Endothelial cell of umbilical vein (primary cell): ENCODE measurements at regions not wholly inside any gene's neighbourhood (a gene's known extent, or its start where the extent isn't known, plus 50 kb on each side); places are given as distances from the start of the nearest gene placed in this dataset.

Experiments used
- BruUV-seq: library from RNA; stranded (reverse); fragments of 400-500 nt; replicated peaks from 2 replicates; lab custom pipeline; 2021; lab: Mats Ljungman, UMichigan
- CTCF ChIA-PET: fragments of 300-600, 350-600 bp; sonication (Branson Sonifier 250); formaldehyde crosslinking; loops from one replicate; lab custom pipeline; 2021; ENCODE audit warnings: antibody characterized with exemption, inconsistent platforms; lab: Charles Lee
- POLR2A ChIA-PET: fragments of 300-600, 350-600 bp; sonication (Branson Sonifier 250); formaldehyde crosslinking; loops from one replicate; lab custom pipeline; 2021; ENCODE audit warnings: antibody characterized with exemption, inconsistent platforms; lab: Charles Lee
- DNase-seq: peaks from one replicate; pipeline ENCODE4 v3.0.0-alpha.2; 2011; ENCODE audit warnings: low read depth, low spot score
- FAIRE-seq: peaks from 2 replicates; lab custom pipeline; 2011; peaks lifted over from hg19 to GRCh38; lab: Jason Lieb, UNC
- H2AFZ ChIP-seq: 2 replicates; pipeline ENCODE4 v1.6.0; 2012; ENCODE audit warnings: low read depth, low read length, control low read depth, inconsistent platforms
- H3K27ac ChIP-seq: 2 replicates; pipeline ENCODE4 v1.5.1; 2011; ENCODE audit warnings: low read depth, mild to moderate bottlenecking, control low read depth, low read length, moderate library complexity; ENCODE audit not compliant: insufficient read depth
- H3K27me3 ChIP-seq, 2 experiments: 2 replicates each; pipeline versions ENCODE4 v1.6.0 to v1.6.1; 2011; ENCODE audit warnings: low read length in 2 of 2, mixed read lengths in 1 of 2; ENCODE audit not compliant: control insufficient read depth in 2 of 2, insufficient read depth in 2 of 2
- H3K36me3 ChIP-seq, 2 experiments: 2 replicates in 1 of 2; 3 replicates in 1 of 2; pipeline ENCODE4 v1.5.1; 2011; ENCODE audit warnings: low read length in 2 of 2, mild to moderate bottlenecking in 1 of 2, moderate library complexity in 1 of 2; ENCODE audit not compliant: control insufficient read depth in 2 of 2, insufficient read depth in 2 of 2; ENCODE audit errors: extremely low read depth in 1 of 2
- H3K4me1 ChIP-seq: 3 replicates; pipeline ENCODE4 v1.5.1; 2011; ENCODE audit warnings: mild to moderate bottlenecking, low read length; ENCODE audit not compliant: control insufficient read depth, insufficient read depth; ENCODE audit errors: extremely low read depth
- H3K4me2 ChIP-seq: 2 replicates; pipeline ENCODE4 v1.6.1; 2011; ENCODE audit warnings: low read length, control low read depth, mixed read lengths; ENCODE audit not compliant: insufficient read depth
- H3K4me3 ChIP-seq, 3 experiments: fragments of 200-600 bp in 1 of 3; sonication (generic), shearing (Covaris generic) in 1 of 3; replicated peaks in 1 of 3; 2 replicates each; pipeline ENCODE4 v1.5.1; 2011 to 2016; ENCODE audit warnings: control low read depth in 3 of 3, low read length in 3 of 3, mild to moderate bottlenecking in 2 of 3, inconsistent platforms in 1 of 3, low read depth in 1 of 3, moderate library complexity in 1 of 3; ENCODE audit not compliant: insufficient read depth in 1 of 3
- H3K79me2 ChIP-seq: 2 replicates; pipeline ENCODE4 v1.6.0; 2012; ENCODE audit warnings: low read length, inconsistent platforms; ENCODE audit not compliant: control insufficient read depth, insufficient read depth
- H3K9ac ChIP-seq: replicated peaks from 2 replicates; pipeline ENCODE3; 2011; ENCODE audit warnings: low read length, control low read depth; ENCODE audit not compliant: insufficient read depth; ENCODE audit errors: extremely low read depth
- H3K9me1 ChIP-seq: replicated peaks from 3 replicates; pipeline ENCODE4 v1.6.0; 2011; ENCODE audit warnings: mild to moderate bottlenecking, low read length; ENCODE audit not compliant: control insufficient read depth, insufficient read depth; ENCODE audit errors: extremely low read depth
- H3K9me3 ChIP-seq: replicated peaks from 2 replicates; pipeline ENCODE4 v1.5.1; 2012; ENCODE audit warnings: low read length, inconsistent platforms; ENCODE audit not compliant: control insufficient read depth, insufficient read depth
- H4K20me1 ChIP-seq: replicated peaks from 2 replicates; pipeline ENCODE3; 2011; ENCODE audit warnings: mild to moderate bottlenecking, low read length; ENCODE audit not compliant: control insufficient read depth, insufficient read depth; ENCODE audit errors: extremely low read depth
- CTCF ChIP-seq, 2 donors: IDR thresholded peaks; 1 replicate in 1 of 2; 2 replicates in 1 of 2; pipeline ENCODE4 v1.5.1; 2011; ENCODE audit warnings: low read length in 2 of 2, mild to moderate bottlenecking in 2 of 2, moderate library complexity in 2 of 2, control low read depth in 1 of 2, inconsistent platforms in 1 of 2, low read depth in 1 of 2; ENCODE audit not compliant: insufficient read depth in 1 of 2; ENCODE audit errors: extremely low read depth in 1 of 2
- EZH2 ChIP-seq: IDR thresholded peaks from 2 replicates; pipeline ENCODE4 v1.6.1; 2012; ENCODE audit warnings: borderline replicate concordance, low read depth, mild to moderate bottlenecking, moderate library complexity, low read length, inconsistent platforms; ENCODE audit not compliant: severe bottlenecking
- FOS ChIP-seq: IDR thresholded peaks from 2 replicates; pipeline ENCODE4 v1.6.1; 2011; ENCODE audit warnings: mild to moderate bottlenecking, low read length, moderate library complexity, borderline replicate concordance; ENCODE audit not compliant: insufficient read depth
- GATA2 ChIP-seq: IDR thresholded peaks from 2 replicates; pipeline ENCODE4 v1.7.0; 2011; ENCODE audit warnings: low read depth, mild to moderate bottlenecking, moderate library complexity, mixed read lengths, low read length; ENCODE audit not compliant: insufficient read length, insufficient read depth
- JUN ChIP-seq: IDR thresholded peaks from 2 replicates; pipeline ENCODE4 v1.6.1; 2011; ENCODE audit warnings: borderline replicate concordance, low read depth; ENCODE audit not compliant: insufficient read length, insufficient read depth
- MAX ChIP-seq: IDR thresholded peaks from 2 replicates; pipeline ENCODE4 v1.6.1; 2011; ENCODE audit not compliant: insufficient read depth, insufficient read length
- MYC ChIP-seq: IDR thresholded peaks from one replicate; pipeline ENCODE4 v1.6.1; 2011; ENCODE audit warnings: mild to moderate bottlenecking, low read depth, low read length
- POLR2A ChIP-seq: IDR thresholded peaks from 2 replicates; pipeline ENCODE4 v1.6.1; 2012; ENCODE audit warnings: low read depth, mild to moderate bottlenecking, control low read depth, low read length
- POLR2AphosphoS5 ChIP-seq: IDR thresholded peaks from 2 replicates; pipeline ENCODE4 v1.6.1; 2012; ENCODE audit warnings: low read depth, mild to moderate bottlenecking, control low read depth, low read length, moderate library complexity; ENCODE audit not compliant: insufficient read depth
- dilution Hi-C: fragments of 300-500 bp; cut with MboI; formaldehyde crosslinking; loops from one replicate; pipeline ENCODE4 v1.15.0; 2019; ENCODE audit warnings: low sequenced_read_pairs; ENCODE audit not compliant: extremely low pct_ligation_motif_present
- intact Hi-C: fragments of 100-400 bp; cut with micrococcal nuclease; formaldehyde crosslinking; loops from one replicate; pipeline ENCODE4 v1.10.0; 2022

GRCh38 chr12:102317155-102317554 is 119.5 kb upstream of the PMCH start:
- ChIA-PET POLR2A (no interaction called here), CTCF (no interaction called here)
- BruUV-seq, result no TSS peak
- no peaks in the 10 kb centered on the region for H4K20me1 ChIP-seq
- H2AFZ ChIP-seq, result no peak overlapping the region
- H3K4me2 ChIP-seq, result no peak overlapping the region
- no peak overlapping the region for H3K27ac ChIP-seq
- no peaks in the 10 kb centered on the region for H3K36me3 ChIP-seq
- H3K4me1 ChIP-seq, result no peaks in the 10 kb centered on the region
- no peaks in the 10 kb centered on the region for H3K79me2 ChIP-seq
- no peaks in the 10 kb centered on the region for H3K9me3 ChIP-seq
- dilution Hi-C loops, result no loop called here
- no peak overlapping the region for H3K4me3 ChIP-seq
- no peak overlapping the region for H3K9ac ChIP-seq
- no peak for TF ChIP-seq POLR2AphosphoS5
- TF ChIP-seq POLR2A, result no peak
- no peak for TF ChIP-seq CTCF (IDR thresholded peaks at IDR 0.05; ENCODE audit: extremely low read depth in 1 of 2, insufficient read depth in 1 of 2, low read depth in 1 of 2, low read length in 2 of 2)
- no peak for TF ChIP-seq FOS
- no peak for TF ChIP-seq GATA2
- no peak for TF ChIP-seq JUN
- TF ChIP-seq EZH2, result no peak
- TF ChIP-seq MAX, result no peak
- TF ChIP-seq MYC, result no peak
- DNase-seq (no peak), FAIRE-seq (no peak)
- no peaks in the 10 kb centered on the region for H3K27me3 ChIP-seq
- intact Hi-C loops, result no loop called here
- no peaks in the 10 kb centered on the region for H3K9me1 ChIP-seq
